GM23338 (cell line): ENCODE measurements at regions not wholly inside any gene's neighbourhood (a gene's known extent, or its start where the extent isn't known, plus 50 kb on each side); places are given as distances from the start of the nearest gene placed in this dataset.

ENCODE experiments used
- ATAC-seq: fragments of 200-7000 bp; cut with Tn5 transposase; 3 replicates; pipeline ENCODE4 v1.9.1; 2020
- DNase-seq: peaks from one replicate; pipeline ENCODE4 v3.0.0-alpha.2; 2015; ENCODE audit warnings: low spot score
- H2AFZ ChIP-seq: fragments of 200-600 bp; sonication (generic); 2 replicates; pipeline ENCODE4 v1.8.0; 2016; ENCODE audit warnings: antibody characterized with exemption, mild to moderate bottlenecking, moderate library complexity
- H3F3A ChIP-seq: fragments of 200-600 bp; sonication (generic); replicated peaks from 2 replicates; pipeline ENCODE4 v1.8.0; 2017; ENCODE audit warnings: antibody characterized with exemption, mixed run types, low read depth
- H3K27ac ChIP-seq: fragments of 200-600 bp; sonication (generic); 2 replicates; pipeline ENCODE4 v1.6.1; 2016; ENCODE audit warnings: low read depth
- H3K27me3 ChIP-seq: fragments of 200-600 bp; sonication (generic); 2 replicates; pipeline ENCODE4 v1.8.0; 2016; ENCODE audit warnings: mild to moderate bottlenecking, mixed run types, moderate library complexity; ENCODE audit not compliant: insufficient read depth
- H3K36me3 ChIP-seq: fragments of 200-600 bp; sonication (generic); 2 replicates; pipeline ENCODE4 v1.8.0; 2016; ENCODE audit warnings: mild to moderate bottlenecking; ENCODE audit not compliant: insufficient read depth
- H3K4me1 ChIP-seq: fragments of 200-600 bp; sonication (generic); 2 replicates; pipeline ENCODE4 v1.8.0; 2016; ENCODE audit warnings: mild to moderate bottlenecking, moderate library complexity; ENCODE audit not compliant: insufficient read depth
- H3K4me2 ChIP-seq: fragments of 200-600 bp; sonication (generic); 2 replicates; pipeline ENCODE4 v1.7.1; 2017; ENCODE audit warnings: mixed run types
- H3K4me3 ChIP-seq: fragments of 200-600 bp; sonication (generic); 2 replicates; pipeline ENCODE4 v1.6.1; 2016; ENCODE audit warnings: mixed run types
- H3K79me2 ChIP-seq: fragments of 200-600 bp; sonication (generic); replicated peaks from 2 replicates; pipeline ENCODE4 v1.8.0; 2017; ENCODE audit warnings: mild to moderate bottlenecking; ENCODE audit not compliant: insufficient read depth
- H3K9me2 ChIP-seq: fragments of 200-600 bp; sonication (generic); 2 replicates; pipeline ENCODE4 v1.8.0; 2017; ENCODE audit not compliant: insufficient read depth
- H4K20me1 ChIP-seq: fragments of 200-600 bp; sonication (generic); replicated peaks from 2 replicates; pipeline ENCODE4 v1.8.0; 2017; ENCODE audit warnings: mild to moderate bottlenecking; ENCODE audit not compliant: insufficient read depth
- H3K27ac Mint-ChIP-seq: 2 replicates; pipeline ENCODE4 v1.8.0; 2020; ENCODE audit warnings: inconsistent platforms, mild to moderate bottlenecking, moderate library complexity, mixed read lengths
- H3K27me3 Mint-ChIP-seq: 3 replicates; pipeline ENCODE4 v1.8.0; 2022; ENCODE audit warnings: low read depth, mild to moderate bottlenecking, moderate library complexity, mixed read lengths, inconsistent platforms; ENCODE audit not compliant: insufficient read depth, poor library complexity
- H3K36me3 Mint-ChIP-seq: 3 replicates; pipeline ENCODE4 v1.8.0; 2021; ENCODE audit warnings: low read depth, mild to moderate bottlenecking, inconsistent platforms, moderate library complexity, mixed read lengths
- H3K4me1 Mint-ChIP-seq: 3 replicates; pipeline ENCODE4 v1.8.0; 2020; ENCODE audit warnings: mild to moderate bottlenecking, inconsistent platforms, mixed read lengths
- H3K4me3 Mint-ChIP-seq: 3 replicates; pipeline ENCODE4 v1.8.0; 2021; ENCODE audit warnings: moderate library complexity, mild to moderate bottlenecking, inconsistent platforms, mixed read lengths
- H3K9me3 Mint-ChIP-seq: 3 replicates; pipeline ENCODE4 v1.8.0; 2020; ENCODE audit warnings: moderate library complexity, mild to moderate bottlenecking, inconsistent platforms, mixed read lengths
- NANOG ChIP-seq: IDR thresholded peaks from 2 replicates; pipeline ENCODE4 v1.6.1; 2016; ENCODE audit warnings: antibody characterized with exemption, borderline replicate concordance
- REST ChIP-seq: IDR thresholded peaks from one replicate; pipeline ENCODE4 v1.6.1; 2018; ENCODE audit warnings: antibody characterized with exemption; ENCODE audit not compliant: unreplicated experiment
- STAT1 ChIP-seq: IDR thresholded peaks from one replicate; pipeline ENCODE4 v1.6.1; 2016; ENCODE audit warnings: antibody characterized with exemption; ENCODE audit not compliant: unreplicated experiment
- ZNF462 ChIP-seq: fragments of 250-450 bp; sonication (Bioruptor Pico); IDR thresholded peaks from 2 replicates; pipeline ENCODE4 v1.5.0; 2020; ENCODE audit warnings: mild to moderate bottlenecking, moderate library complexity

GRCh38 chr1:36555041-36555440 lies 72.3 kb upstream of the CSF3R start (continued):
- TF ChIP-seq ZNF462 (CRISPR knock-in tag): no peak

DNA sequence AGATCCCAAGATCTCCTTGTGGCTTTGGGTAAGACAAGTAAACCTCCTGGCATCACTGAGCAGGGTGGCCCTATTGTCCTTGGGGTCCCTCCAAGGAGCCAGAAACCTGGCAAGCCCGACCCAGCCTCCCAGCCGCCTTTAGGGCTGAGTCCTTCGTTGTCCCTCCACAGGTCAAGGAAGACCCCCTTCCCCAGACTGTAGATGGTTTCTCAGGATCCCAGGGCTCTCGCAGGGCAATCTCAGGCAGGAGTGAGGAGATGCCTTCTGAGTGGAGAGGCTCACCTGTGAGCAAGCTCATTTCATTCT lies 71.6 kb upstream of the CSF3R start:
- H3K4me2 ChIP-seq: no peak overlapping the region
- H3K9me2 ChIP-seq: no peaks in the 10 kb centered on the region
- H2AFZ ChIP-seq: no peak overlapping the region
- no peak overlapping the region for H3K4me3 Mint-ChIP-seq
- H3K27ac Mint-ChIP-seq: no peak overlapping the region
- H4K20me1 ChIP-seq: no peaks in the 10 kb centered on the region
- no peaks in the 10 kb centered on the region for H3K9me3 Mint-ChIP-seq
- H3K79me2 ChIP-seq: no peaks in the 10 kb centered on the region
- no peaks in the 10 kb centered on the region for H3K4me1 Mint-ChIP-seq
- no peak for DNase-seq
- peaks cover 7% of the 10 kb centered on the region; the same call in 1 of the 2 replicates for H3K27me3 ChIP-seq
- H3K27ac ChIP-seq: no peak overlapping the region
- ATAC-seq: no peak
- no peaks in the 10 kb centered on the region for H3F3A ChIP-seq
- no peak for TF ChIP-seq STAT1
- no peak for TF ChIP-seq NANOG
- no peak for TF ChIP-seq REST
- TF ChIP-seq ZNF462 (CRISPR knock-in tag): no peak
- H3K4me3 ChIP-seq: no peak overlapping the region
- H3K4me1 ChIP-seq: no peaks in the 10 kb centered on the region
- peaks cover 9% of the 10 kb centered on the region for H3K27me3 Mint-ChIP-seq
- no peaks in the 10 kb centered on the region for H3K36me3 Mint-ChIP-seq
- H3K36me3 ChIP-seq: no peaks in the 10 kb centered on the region
